Cerebellar cortex (tissue), 1 donor: ENCODE measurements at regions not wholly inside any gene's neighbourhood (a gene's known extent, or its start where the extent isn't known, plus 50 kb on each side); places are given as distances from the start of the nearest gene placed in this dataset.
"Not testable (repeated sequence)": the region's sequence is repeated elsewhere in the genome, so short reads cannot be mapped to it uniquely, and the experiment has no call there.

ENCODE experiments used
- DNase-seq: peaks from one replicate; pipeline ENCODE4 v3.0.0-alpha.2; 2015; ENCODE audit warnings: low spot score

DNA sequence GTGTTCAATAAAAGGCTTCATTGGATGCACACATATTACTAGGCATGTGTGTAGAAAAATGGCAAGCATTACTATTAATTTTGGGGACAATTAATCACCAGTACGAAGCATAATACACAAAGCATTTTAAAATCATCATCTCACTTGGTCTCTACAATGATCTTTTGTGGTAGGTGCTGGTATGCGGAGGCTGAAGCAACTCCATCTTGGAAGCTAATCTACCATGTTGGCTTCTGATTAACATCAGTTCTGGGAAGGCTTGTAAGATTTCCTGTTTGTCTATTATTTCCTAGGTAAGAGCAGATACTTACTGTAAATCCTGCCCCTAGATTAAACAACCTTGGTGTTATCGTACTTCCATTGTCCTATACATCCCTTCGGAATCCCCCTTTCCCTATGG lies 121.7 kb upstream of the RUNX1 start:
- DNase-seq, result no peak

DNA sequence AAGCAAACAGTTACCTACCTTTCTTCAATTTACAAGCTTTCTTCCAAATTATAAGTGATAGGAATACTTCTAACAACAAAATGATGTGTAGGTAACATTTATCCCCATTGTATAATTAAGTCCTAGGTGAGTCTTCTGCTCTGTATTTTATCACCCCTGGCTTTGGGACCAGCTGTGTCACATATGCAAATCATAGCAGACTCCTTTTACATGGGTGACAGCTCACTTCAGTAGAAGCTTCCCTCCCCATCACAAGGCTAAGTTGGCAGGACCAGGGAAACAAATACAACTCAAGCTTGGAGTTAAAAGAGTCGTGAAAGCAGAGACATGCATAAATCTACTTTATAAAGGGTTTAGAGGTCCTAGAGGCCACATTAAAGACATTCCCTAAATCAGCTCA lies 121.1 kb upstream of the RUNX1 start:
- DNase-seq, result no peak

DNA sequence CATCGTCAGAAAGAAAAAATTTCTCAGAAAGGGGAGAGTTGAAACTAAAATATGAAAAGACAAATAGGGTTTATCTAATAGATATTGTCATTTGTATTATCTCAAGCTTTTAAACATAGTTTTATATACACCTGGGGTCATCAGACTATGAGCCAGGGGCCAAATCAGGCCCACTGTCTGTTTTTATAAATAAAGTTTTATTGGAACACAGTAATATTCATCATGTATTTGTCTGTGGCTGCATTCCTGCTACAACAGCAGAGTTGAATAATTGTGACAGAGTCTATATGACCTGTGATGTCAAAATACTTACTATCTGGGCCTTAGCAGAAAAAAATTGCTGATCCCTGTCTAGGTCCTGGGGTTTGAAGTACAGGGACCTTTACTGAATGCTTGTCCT lies 120.5 kb upstream of the RUNX1 start:
- no peak for DNase-seq

DNA sequence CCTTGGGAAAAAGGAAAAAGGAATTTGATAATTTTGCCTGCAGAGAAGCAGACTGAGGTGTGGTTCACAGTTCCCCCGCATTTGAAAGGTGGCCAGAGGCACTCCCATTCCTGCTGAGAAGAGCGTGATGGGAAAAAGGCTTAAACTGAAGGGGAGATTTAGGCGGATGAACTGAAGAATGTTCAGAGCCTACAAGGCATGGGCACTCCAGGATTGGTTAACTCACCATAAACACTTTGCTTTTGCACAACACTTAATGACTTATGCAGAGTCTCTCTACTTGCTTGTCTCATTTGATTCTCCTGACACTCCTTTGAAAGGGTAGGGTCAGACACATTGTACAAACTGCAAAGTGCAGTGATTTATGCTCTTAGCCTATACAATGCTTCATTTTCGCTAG lies 119.6 kb upstream of the RUNX1 start:
- DNase-seq, result no peak

DNA sequence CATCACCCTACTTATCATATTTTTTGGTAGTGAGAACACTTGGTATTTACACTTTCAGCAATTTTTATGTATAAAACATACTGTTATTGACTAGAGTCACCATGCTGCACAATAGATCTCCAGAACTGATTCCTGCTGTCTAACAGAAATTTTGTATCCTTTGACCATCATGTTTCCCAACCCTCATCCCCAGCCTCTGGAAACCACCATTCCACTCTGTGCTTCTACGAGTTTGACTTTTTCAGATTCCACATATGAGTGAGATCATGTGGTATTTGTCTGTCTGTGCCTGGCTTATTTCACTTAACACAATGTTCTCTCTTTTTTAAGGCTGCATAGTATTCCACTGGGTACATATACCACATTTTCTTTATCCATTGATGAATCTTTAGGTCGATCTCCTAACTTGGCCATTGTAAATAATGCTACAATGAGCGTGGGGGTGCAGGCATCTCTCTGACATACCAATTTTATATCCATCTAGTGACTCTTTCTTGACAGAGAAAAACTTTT lies 115.9 kb upstream of the RUNX1 start:
- no peak for DNase-seq

DNA sequence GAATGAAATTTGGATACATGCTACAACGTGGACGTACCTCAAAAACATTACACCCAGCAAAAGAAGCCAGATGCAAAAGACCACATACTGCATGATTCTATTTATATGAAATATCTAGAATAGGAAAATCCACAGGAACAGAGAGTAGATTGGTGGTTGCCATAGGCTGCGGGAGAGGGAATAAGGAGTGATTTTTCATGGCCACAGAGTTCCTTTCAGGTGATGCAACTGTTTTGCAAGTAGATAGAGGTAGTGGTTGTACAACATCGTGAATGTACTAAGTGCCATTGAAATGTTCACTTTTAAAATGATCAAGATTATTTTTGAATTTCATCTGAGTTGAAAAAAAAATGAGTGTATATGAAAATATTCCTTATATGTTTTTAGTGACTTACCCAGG lies 115.3 kb upstream of the RUNX1 start:
- DNase-seq, result no peak

DNA sequence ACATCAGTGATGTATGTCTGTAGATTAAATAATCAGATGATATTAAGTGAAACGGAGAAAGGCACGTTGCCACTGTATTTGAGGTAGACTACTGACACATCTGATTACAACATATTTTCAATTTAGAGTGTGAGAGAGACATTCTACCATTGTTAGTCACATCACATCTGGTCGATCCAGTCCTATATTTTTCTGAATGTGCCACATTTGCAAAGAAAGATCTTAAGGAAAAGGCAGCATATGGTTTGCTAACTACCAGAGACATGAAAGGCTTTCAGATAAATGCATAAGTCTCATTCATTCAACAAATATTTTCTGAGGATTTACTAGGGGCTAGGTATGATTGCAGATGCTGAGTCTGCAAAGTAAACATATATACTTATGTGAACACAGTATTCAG lies 114.3 kb upstream of the RUNX1 start:
- no peak for DNase-seq

DNA sequence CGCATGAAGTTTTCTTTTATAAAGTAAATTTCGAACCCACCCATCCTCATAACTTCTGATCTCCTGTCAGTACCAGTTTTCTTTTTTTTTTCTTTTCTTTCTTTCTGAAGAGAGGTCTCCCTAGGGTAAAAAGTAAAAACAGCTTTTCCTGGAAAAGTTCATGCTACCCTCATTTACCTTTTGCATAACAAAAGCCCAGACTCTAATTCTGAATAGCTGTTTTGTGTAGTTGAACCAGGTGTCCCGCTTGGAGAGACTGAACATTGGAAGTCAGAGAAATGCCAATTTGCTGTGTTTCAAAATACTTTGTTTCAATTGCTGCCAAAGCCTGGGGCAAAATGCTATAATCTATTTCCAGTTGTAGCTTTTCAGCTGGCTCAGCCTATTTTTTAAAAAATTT lies 113.7 kb upstream of the RUNX1 start:
- no peak for DNase-seq

DNA sequence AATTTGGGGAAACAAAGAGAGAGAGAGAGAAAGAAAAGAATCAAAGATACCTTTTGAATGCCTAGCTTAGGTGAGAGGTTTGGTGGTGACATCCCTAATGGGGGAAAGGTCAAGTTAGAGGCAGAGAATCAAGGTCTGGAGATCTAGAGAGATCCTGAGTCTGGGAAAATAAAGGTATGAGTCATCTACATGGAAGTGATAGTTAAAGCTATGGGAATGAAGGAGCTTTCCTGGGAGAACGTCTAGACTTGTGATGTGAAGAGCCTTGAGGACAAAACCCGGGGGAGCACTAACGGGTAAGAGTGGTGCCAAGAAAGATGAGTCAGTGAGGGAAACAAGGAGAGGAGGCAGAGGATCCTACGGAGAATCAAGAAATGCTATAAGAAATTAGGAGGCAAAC lies 110.8 kb upstream of the RUNX1 start:
- DNase-seq, result no peak

DNA sequence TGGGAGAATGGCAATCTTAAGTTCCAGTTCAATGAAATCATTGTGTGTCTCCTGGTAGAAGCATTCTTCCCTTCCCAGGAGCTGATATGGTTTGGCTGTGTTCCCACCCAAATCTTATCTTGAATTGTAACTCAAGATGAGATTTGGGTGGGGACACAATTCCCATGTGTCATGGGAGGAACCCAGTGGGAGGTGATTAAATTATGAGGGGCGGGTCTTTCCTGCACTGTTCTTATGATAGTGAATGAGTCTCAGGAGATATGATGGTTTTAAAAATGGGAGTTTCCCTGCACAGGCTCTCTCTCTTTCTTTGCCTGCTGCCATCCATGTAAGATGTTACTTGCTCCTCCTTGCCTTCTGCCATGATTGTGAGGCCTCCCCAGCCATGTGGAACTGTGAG lies 108.3 kb upstream of the RUNX1 start:
- DNase-seq, result not testable (repeated sequence)

DNA sequence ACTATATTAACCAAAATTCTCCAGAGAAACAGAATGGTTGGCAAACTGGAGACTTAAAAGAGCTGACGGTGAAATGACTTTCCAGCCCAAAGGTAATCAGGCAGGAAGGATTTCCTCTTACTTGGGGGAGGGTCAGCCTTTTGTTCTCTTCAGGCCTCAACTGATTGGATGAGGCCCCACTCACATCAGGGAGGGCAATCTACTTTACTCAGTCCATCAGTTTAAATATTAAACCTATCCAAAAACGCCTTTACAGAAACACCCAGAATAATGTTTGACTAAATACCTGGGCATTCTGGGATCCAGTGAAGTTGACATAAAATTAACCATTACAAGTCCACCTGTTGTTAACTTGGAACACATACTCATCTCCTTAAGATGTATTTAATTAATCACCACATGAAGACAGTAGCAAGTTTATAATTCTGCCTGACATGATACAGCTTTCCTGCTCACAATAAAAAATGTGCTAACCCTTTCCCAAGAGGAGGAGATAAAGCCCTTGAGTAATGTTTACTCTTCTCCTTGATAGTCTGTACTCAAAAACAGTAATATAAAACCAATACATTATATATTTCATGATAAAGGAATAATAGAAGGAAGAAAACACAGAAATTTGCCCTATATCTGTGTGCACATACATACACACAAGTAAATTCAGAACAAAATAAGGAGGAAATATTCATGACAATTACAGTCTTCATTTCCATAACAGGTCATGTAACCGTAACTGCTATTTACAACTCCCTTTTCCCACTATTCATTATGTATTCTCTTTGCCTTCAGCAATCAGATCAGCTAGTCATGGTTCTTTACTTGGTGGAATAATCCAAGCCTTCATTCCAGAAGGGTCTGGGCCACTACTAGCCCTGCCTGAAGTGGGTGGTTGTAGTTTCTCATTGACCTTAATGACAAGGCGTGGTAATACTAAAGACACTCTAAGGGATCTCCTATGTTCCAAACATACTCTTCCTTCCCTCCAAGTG lies 107.5 kb upstream of the RUNX1 start:
- no peak for DNase-seq

DNA sequence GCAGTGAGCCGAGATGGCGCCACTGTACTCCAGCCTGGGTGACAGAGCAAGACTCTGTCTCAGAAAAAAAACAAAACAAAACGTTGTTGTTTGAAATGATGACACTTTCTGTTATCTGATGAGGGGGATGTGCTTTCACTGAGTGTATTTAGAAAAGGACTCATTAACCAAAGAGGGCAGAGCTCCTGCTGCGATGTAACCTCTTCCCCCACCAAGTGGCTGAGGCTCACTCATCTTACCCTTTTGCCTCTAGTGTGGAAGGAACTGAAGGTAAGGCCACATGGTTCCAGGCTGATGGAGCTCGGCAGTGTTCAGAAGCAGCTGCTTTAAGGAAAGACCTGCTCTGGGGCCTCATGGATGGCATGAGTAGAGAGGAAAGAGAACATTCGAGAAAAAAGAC lies 105.7 kb upstream of the RUNX1 start:
- DNase-seq, result no peak

DNA sequence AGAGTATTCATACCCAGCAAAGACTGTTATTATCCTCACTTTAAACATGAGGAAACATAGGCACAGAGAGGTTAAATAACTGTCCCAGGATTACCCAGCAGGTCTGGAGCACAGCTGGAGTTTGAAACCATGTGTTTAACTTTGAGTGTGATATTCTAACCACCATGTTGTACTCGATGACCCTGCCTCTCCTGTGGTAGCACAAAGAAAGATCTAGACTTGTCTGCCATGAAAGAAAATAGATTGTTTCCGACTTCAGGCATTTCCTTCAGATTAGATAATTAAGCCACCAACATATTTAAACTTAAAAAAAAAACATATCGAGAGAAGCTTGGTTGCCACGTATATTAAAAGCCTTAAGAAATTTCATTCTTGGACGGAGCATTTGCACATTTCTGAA lies 104.6 kb upstream of the RUNX1 start:
- DNase-seq, result no peak

DNA sequence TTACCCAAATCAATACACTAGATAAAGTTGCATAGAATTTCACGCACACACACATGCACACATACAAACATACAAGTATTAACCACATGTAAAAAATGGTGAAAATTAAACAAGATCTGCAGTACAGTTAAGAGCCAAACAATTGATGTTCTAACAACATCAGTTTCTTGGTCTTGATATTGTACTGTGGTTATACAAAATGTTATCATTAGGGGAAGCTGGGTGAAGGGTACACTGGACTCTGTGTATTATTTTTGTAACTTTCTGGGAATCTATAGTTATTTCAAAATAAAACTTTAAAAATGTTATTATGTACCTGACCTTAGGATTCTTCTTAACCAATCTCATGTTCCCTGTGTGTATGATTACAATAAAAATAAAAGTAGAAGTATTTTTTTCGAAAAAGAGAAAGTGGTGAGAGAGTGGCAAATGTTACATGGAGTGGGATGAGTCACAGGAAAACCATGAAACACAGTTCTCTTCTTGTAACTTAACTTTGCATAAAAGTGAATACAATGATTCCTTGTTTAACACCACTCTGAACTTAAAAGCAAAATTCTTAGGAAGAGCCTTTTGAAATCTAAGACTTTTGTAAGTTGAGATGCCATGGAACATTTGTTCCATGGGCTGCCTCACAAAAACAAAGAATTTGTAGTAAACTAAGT lies 101.6 kb upstream of the RUNX1 start:
- no peak for DNase-seq

DNA sequence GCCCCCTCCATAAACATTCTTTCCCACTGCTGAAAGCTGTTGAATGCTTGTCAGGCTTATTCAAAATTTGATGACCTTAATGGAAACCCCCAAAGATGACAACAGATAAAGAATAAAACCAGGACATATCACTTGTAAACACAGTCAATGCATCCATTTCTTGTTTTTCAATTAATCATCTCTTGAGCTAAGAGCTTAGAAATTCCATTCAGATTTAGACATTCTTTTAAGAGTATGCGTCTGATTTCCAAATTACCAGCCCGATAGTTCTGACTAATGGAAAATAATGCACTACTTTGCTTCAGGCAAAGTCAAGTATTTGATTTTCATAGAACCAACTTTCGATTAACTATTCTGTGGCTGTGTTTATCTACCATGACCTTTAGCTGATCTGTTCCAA lies 100.6 kb upstream of the RUNX1 start:
- no peak for DNase-seq

DNA sequence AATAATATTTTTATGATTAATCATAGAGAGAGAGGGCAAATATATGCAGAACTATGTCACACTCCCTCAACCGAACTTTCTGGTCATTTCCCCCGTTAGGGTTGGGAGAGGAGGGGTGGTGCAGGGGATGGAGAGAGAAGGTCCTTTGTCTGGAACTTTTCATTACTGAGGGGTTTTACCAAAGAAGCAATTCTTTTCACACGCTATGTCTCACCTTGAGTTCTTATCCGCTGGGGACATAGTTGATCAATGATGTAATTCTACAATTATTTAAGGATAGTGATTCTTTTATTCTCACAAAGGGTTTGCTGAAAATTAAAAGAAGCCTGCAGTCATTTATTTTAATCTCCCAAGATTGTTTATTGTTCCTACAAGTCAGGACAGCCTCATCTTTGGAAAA lies 98.3 kb upstream of the RUNX1 start:
- DNase-seq, result no peak

DNA sequence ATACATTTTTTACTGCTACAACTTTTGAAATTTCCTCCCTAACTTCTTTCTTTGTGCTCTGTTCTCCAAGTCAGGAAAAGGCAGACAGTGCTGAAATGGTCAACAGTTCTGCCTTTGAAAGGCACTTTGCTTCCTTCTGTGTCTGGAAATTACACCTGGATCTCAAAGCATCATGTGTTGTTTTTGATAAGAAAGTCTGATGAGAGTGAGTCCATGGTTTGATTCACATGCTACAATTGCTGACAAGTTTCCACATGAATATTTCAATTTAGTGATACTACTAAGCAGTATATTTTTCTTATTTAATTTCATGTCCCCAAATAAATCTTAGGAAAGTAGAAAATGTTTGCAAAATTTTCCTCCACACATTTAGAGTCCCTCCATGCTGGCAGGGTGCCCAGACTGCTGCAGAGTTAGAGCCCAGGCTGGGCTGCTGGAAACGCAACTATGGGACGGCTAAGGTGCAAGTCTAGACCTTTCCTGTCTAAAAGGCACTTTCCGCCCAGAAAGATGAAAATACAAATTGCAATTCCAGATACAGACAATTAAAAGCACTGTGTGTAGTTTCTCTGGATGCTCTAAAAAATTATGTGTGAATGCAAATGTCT lies 96.6 kb upstream of the RUNX1 start:
- no peak for DNase-seq

DNA sequence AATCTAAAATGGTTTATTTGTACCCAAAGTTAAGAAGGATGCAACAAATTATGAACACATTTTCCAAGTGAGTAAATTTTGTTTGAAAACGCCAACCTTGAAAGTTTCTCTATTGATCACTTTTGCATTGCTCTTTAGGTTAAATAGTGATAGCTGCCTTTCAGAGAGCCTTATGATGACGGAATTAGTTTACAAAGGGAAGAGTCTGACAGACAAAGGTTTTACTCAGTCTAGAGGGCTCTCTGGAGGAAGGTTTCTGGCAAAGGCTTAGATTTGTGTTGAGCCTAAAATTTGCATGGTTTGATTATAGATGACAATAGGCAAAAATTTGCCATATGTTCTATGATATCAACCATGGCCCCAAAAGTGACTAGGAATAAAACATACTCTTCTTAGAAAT lies 95.9 kb upstream of the RUNX1 start:
- DNase-seq, result no peak

DNA sequence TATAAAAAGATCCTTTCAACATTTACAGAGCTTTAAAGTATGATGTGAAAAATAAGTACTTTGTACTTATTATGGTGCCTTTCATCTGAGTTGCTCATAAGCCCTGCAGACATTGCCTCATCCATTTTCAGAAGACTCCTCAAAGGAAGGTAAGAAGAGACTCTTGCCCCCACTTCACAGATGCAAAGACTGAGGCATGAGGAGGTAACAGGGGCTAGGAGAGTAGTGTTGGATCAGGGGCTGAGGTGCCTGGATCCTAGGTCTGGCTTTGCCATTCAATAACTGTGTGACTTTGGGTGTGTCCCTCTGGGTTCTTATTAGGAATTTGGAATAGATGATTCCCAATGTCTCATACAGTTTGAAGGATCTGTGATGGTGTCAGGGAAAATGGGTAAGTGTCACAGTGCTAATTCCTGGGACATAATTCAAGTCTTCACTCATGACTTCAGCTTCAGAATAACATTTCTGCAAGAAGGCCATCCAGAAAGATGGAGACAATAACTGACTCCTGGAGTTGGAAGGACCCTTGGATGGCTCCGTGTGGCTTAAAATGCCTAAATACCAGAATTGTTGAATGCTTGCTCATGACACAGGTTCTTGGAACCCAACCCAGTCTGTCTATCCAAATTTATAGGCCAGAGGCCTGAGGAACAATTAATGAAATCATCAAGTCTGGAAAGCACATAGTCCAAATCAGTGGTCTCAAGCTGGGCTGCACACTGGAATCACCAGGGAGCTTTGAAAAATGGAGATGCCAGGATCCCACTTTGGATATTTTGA lies 93.1 kb upstream of the RUNX1 start:
- no peak for DNase-seq

DNA sequence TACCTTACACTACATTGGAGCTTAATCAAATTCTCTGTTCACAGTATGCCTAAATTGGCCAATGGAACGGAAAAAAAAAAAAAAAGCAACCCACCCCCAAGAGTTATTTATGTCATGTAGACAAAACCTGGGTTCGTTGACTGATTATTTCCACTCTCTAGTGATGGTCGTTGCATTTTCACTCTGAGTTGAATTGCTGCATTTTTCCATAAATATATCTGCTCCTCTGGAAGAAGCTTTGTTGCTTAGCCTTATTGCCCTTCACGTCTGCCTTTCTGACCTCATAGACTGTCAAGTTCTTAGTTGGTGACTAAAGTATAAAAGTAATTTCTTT lies 90.2 kb upstream of the RUNX1 start:
- no peak for DNase-seq

DNA sequence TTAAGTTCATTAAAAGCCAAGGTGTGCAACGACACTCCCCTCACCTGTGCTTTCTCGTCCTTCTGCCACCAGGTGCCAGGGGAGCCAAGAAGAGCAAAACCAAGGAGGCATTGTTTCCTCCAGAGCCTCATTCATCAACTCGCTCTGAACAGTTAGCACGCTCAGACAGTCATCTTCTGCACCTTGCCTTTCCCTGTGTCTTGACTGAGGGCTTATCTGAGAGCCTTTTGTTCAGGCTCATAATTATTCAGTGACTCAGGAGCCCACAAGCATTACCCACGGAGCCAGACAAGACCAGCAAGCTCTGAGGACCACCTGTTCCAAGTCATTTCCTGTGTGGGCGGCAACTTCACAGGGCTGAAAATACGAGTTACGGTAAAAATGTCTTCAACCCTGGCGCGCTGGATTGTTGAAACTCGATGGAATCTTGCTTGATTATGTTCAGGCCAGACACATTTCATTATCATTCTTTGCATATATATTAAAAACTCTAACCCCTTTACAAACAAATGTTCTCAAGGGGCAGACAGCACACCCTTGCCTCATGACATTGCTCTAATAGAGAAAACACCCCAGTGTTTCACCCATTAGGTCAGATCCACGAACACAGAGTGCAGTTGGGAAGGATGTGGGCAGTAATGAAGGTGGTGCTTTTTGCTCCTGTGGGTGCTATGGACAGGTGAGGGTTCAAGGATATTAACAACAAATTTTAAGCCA lies 89.7 kb upstream of the RUNX1 start:
- no peak for DNase-seq
